ENCODE measurements at regions not wholly inside any gene's neighbourhood (a gene's known extent, or its start where the extent isn't known, plus 50 kb on each side); places are given as distances from the start of the nearest gene placed in this dataset.

GRCh38 chr15:95718441-95718840 lies 612.1 kb upstream of the NR2F2 start:
- no peak overlapping the region for H3K27ac ChIP-seq (ENCODE audit: low read depth, low read length, poor library complexity, severe bottlenecking)
- H3K79me2 ChIP-seq (ENCODE audit: insufficient read depth, low read length): no peaks in the 10 kb centered on the region
- TF ChIP-seq EZH2 (IDR thresholded peaks at IDR 0.05; ENCODE audit: borderline replicate concordance, low read length) (no peak), CTCF (IDR thresholded peaks at IDR 0.05; ENCODE audit: low read length) (no peak)
- no peaks in the 10 kb centered on the region for H3F3A ChIP-seq (ENCODE audit: insufficient read depth, low read length)
- no peak overlapping the region for H2AFZ ChIP-seq (ENCODE audit: low read length)
- H4K20me1 ChIP-seq (ENCODE audit: insufficient read depth, low read length): no peaks in the 10 kb centered on the region
- no peaks in the 10 kb centered on the region for H3K36me3 ChIP-seq (ENCODE audit: insufficient read depth, low read length)
- no peak overlapping the region for H3K9ac ChIP-seq (ENCODE audit: low read length)
- no peak overlapping the region for H3K4me3 ChIP-seq (ENCODE audit: low read depth, low read length, poor library complexity, severe bottlenecking)
- H3K27me3 ChIP-seq (ENCODE audit: insufficient read depth, low read length): no peaks in the 10 kb centered on the region
- no peak overlapping the region for H3K4me2 ChIP-seq (ENCODE audit: low read length)
- no peaks in the 10 kb centered on the region for H3K9me3 ChIP-seq (ENCODE audit: low read length)
- no peaks in the 10 kb centered on the region for H3K9me2 ChIP-seq (ENCODE audit: low read depth, low read length)
- H3K4me1 ChIP-seq (ENCODE audit: insufficient read depth, low read length, severe bottlenecking): no peaks in the 10 kb centered on the region

DNA sequence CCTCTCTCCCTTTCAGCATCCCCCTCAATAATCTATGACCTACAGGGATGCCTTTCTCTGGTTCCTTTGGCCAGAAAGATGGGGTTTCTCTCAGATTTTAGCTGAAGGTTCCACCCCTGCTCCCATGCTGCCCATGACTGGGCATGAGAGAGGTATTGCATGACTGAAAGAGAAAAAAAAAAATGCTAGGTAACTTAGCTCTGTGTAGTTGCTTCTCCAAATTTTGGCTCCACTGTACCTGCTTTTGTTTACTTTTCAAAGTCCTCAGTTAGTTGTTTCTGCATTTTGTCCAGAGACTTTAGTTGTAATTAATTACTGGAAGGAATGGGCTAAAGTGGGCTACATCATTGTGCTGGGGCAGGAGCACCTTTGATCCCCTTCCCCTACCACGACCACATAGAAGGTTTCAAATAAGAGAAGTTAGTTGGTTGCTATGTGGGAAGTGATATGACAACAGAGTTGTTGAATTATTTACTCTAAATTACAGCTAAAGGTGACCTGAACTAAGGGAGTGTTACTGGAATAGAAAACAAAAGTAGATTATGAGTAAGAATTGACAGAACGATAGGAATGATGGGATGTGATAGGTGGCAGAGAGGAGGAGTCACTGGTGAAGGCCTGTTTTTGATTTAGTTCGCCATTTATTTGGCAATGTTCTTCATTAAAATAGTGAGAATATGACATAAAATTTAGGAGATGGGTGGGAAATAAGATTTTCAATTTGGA lies 605.4 kb upstream of the NR2F2 start:
- TF ChIP-seq EZH2 (IDR thresholded peaks at IDR 0.05; ENCODE audit: borderline replicate concordance, low read length): no peak
- no peak for TF ChIP-seq CTCF (IDR thresholded peaks at IDR 0.05; ENCODE audit: low read length)

DNA sequence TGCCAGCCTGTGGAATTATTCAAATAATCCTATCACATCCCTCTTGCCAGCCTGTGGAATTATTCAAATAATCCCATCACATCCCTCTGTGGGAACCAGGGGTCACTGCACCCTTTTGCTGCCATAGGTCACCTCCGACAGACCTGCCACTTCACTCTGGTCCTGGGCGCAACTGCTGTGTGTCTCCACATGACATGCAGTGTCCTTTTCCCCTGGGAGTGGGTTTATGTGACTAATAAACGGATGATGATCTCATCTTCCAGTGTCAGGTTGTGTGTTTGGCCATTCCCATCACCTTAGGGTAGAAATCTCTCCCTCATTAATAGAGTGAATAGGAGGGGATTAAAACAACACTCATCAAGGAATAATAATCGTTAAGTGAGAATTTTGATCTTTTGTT lies 603.6 kb upstream of the NR2F2 start:
- Histone ChIP-seq H3K27ac (ENCODE audit: low read depth, low read length, poor library complexity, severe bottlenecking) (no peak overlapping the region), H3K27me3 (ENCODE audit: insufficient read depth, low read length) (no peaks in the 10 kb centered on the region), H2AFZ (ENCODE audit: low read length) (no peak overlapping the region), H3K4me3 (ENCODE audit: low read depth, low read length, poor library complexity, severe bottlenecking) (no peak overlapping the region), H4K20me1 (ENCODE audit: insufficient read depth, low read length) (no peaks in the 10 kb centered on the region), H3K4me1 (ENCODE audit: insufficient read depth, low read length, severe bottlenecking) (no peaks in the 10 kb centered on the region), H3K9ac (ENCODE audit: low read length) (no peak overlapping the region), H3K36me3 (ENCODE audit: insufficient read depth, low read length) (no peaks in the 10 kb centered on the region), H3K9me2 (ENCODE audit: low read depth, low read length) (no peaks in the 10 kb centered on the region), H3K4me2 (ENCODE audit: low read length) (no peak overlapping the region), H3K9me3 (ENCODE audit: low read length) (no peaks in the 10 kb centered on the region), H3K79me2 (ENCODE audit: insufficient read depth, low read length) (no peaks in the 10 kb centered on the region), H3F3A (ENCODE audit: insufficient read depth, low read length) (no peaks in the 10 kb centered on the region)
- TF ChIP-seq CTCF (IDR thresholded peaks at IDR 0.05; ENCODE audit: low read length) (no peak), EZH2 (IDR thresholded peaks at IDR 0.05; ENCODE audit: borderline replicate concordance, low read length) (no peak)

More for the DNA sequence above, 605.4 kb upstream of the NR2F2 start:
- H4K20me1 ChIP-seq (ENCODE audit: insufficient read depth, low read length): no peaks in the 10 kb centered on the region
- no peaks in the 10 kb centered on the region for H3K79me2 ChIP-seq (ENCODE audit: insufficient read depth, low read length)
- no peaks in the 10 kb centered on the region for H3K4me1 ChIP-seq (ENCODE audit: insufficient read depth, low read length, severe bottlenecking)
- no peaks in the 10 kb centered on the region for H3F3A ChIP-seq (ENCODE audit: insufficient read depth, low read length)
- no peaks in the 10 kb centered on the region for H3K9me3 ChIP-seq (ENCODE audit: low read length)
- no peaks in the 10 kb centered on the region for H3K9me2 ChIP-seq (ENCODE audit: low read depth, low read length)
- H3K9ac ChIP-seq (ENCODE audit: low read length): no peak overlapping the region
- H3K27me3 ChIP-seq (ENCODE audit: insufficient read depth, low read length): no peaks in the 10 kb centered on the region
- H3K36me3 ChIP-seq (ENCODE audit: insufficient read depth, low read length): no peaks in the 10 kb centered on the region
- H3K4me3 ChIP-seq (ENCODE audit: low read depth, low read length, poor library complexity, severe bottlenecking): no peak overlapping the region
- H3K4me2 ChIP-seq (ENCODE audit: low read length): no peak overlapping the region
- no peak overlapping the region for H2AFZ ChIP-seq (ENCODE audit: low read length)
- no peak overlapping the region for H3K27ac ChIP-seq (ENCODE audit: low read depth, low read length, poor library complexity, severe bottlenecking)
